SK-N-SH (cell line): ENCODE measurements at regions not wholly inside any gene's neighbourhood (a gene's known extent, or its start where the extent isn't known, plus 50 kb on each side); places are given as distances from the start of the nearest gene placed in this dataset.

Experiments
- FOSL2 ChIP-seq: IDR thresholded peaks from 2 replicates; pipeline ENCODE4 v1.4.0; 2012; ENCODE audit warnings: low read depth, mild to moderate bottlenecking, moderate library complexity, borderline replicate concordance
- JUND ChIP-seq: IDR thresholded peaks from 2 replicates; pipeline ENCODE4 v1.4.0; 2012
- MAX ChIP-seq: IDR thresholded peaks from 2 replicates; pipeline ENCODE4 v1.4.0; 2012; ENCODE audit warnings: low read depth
- POLR2AphosphoS5 ChIP-seq: IDR thresholded peaks from 2 replicates; pipeline ENCODE4 v1.6.1; 2012; ENCODE audit warnings: low read depth, low read length
- RAD21 ChIP-seq: IDR thresholded peaks from 2 replicates; pipeline ENCODE4 v1.6.1; 2012; ENCODE audit warnings: mild to moderate bottlenecking, low read length
- RCOR1 ChIP-seq: fragments of 150-350 bp; IDR thresholded peaks from 2 replicates; pipeline ENCODE4 v1.6.1; 2017; ENCODE audit warnings: antibody characterized with exemption, low read length
- TAF1 ChIP-seq: IDR thresholded peaks from 2 replicates; pipeline ENCODE4 v1.6.1; 2012; ENCODE audit warnings: low read depth, mild to moderate bottlenecking, low read length, moderate library complexity, borderline replicate concordance
- USF2 ChIP-seq: fragments of 150-350 bp; IDR thresholded peaks from 2 replicates; pipeline ENCODE4 v1.6.1; 2017; ENCODE audit warnings: antibody characterized with exemption, low read length, low read depth, borderline replicate concordance
- YY1 ChIP-seq: IDR thresholded peaks from 2 replicates; pipeline ENCODE4 v1.4.0; 2012; ENCODE audit warnings: low read depth, mild to moderate bottlenecking
- TF ChIP-seq, protein P1 (sequence below): fragments of 200-600 bp; sonication (generic); IDR thresholded peaks from 2 replicates; pipeline ENCODE4 v1.6.1; 2017; ENCODE audit warnings: antibody characterized with exemption, mild to moderate bottlenecking, moderate library complexity
- TF ChIP-seq, protein P2 (sequence below): IDR thresholded peaks from 2 replicates; pipeline ENCODE4; 2012
- TF ChIP-seq, protein P3 (sequence below): IDR thresholded peaks from 2 replicates; pipeline ENCODE4 v1.4.0; 2012; ENCODE audit warnings: low read depth, borderline replicate concordance
- TF ChIP-seq, protein P4 (sequence below): IDR thresholded peaks from 2 replicates; pipeline ENCODE4 v1.6.1; 2012; ENCODE audit warnings: mild to moderate bottlenecking, low read depth, low read length, moderate library complexity

DNA sequence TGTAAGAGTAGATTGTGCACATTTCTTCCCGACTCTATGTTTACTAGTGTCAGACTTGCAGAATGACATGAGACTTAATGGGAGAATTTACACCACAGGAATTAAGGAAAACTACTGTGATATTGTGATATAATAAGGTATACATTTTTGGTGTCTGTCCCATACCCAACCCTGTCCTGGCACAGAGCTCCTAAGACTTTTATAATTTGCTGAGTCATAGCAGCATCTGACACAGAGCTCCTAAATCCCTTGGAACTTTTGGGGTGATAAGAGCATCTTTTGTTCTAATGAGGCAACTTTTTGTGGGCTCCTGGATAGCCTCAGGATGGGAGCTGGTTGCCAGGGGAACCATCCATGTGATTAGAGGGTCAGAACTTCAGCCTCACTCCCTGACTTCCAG lies 1607.0 kb downstream of the RPA4 start:
- TF ChIP-seq, protein P1, sequence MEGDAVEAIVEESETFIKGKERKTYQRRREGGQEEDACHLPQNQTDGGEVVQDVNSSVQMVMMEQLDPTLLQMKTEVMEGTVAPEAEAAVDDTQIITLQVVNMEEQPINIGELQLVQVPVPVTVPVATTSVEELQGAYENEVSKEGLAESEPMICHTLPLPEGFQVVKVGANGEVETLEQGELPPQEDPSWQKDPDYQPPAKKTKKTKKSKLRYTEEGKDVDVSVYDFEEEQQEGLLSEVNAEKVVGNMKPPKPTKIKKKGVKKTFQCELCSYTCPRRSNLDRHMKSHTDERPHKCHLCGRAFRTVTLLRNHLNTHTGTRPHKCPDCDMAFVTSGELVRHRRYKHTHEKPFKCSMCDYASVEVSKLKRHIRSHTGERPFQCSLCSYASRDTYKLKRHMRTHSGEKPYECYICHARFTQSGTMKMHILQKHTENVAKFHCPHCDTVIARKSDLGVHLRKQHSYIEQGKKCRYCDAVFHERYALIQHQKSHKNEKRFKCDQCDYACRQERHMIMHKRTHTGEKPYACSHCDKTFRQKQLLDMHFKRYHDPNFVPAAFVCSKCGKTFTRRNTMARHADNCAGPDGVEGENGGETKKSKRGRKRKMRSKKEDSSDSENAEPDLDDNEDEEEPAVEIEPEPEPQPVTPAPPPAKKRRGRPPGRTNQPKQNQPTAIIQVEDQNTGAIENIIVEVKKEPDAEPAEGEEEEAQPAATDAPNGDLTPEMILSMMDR, result no peak
- TF ChIP-seq YY1 (no peak), USF2 (no peak), POLR2AphosphoS5 (no peak), RAD21 (no peak), TAF1 (no peak), JUND (no peak), FOSL2 (no peak), MAX (no peak), RCOR1 (no peak)
- TF ChIP-seq, protein P2, sequence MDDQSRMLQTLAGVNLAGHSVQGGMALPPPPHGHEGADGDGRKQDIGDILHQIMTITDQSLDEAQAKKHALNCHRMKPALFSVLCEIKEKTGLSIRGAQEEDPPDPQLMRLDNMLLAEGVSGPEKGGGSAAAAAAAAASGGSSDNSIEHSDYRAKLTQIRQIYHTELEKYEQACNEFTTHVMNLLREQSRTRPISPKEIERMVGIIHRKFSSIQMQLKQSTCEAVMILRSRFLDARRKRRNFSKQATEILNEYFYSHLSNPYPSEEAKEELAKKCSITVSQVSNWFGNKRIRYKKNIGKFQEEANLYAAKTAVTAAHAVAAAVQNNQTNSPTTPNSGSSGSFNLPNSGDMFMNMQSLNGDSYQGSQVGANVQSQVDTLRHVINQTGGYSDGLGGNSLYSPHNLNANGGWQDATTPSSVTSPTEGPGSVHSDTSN, result no peak
- TF ChIP-seq, protein P3, sequence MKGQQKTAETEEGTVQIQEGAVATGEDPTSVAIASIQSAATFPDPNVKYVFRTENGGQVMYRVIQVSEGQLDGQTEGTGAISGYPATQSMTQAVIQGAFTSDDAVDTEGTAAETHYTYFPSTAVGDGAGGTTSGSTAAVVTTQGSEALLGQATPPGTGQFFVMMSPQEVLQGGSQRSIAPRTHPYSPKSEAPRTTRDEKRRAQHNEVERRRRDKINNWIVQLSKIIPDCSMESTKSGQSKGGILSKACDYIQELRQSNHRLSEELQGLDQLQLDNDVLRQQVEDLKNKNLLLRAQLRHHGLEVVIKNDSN, result no peak
- TF ChIP-seq, protein P4, sequence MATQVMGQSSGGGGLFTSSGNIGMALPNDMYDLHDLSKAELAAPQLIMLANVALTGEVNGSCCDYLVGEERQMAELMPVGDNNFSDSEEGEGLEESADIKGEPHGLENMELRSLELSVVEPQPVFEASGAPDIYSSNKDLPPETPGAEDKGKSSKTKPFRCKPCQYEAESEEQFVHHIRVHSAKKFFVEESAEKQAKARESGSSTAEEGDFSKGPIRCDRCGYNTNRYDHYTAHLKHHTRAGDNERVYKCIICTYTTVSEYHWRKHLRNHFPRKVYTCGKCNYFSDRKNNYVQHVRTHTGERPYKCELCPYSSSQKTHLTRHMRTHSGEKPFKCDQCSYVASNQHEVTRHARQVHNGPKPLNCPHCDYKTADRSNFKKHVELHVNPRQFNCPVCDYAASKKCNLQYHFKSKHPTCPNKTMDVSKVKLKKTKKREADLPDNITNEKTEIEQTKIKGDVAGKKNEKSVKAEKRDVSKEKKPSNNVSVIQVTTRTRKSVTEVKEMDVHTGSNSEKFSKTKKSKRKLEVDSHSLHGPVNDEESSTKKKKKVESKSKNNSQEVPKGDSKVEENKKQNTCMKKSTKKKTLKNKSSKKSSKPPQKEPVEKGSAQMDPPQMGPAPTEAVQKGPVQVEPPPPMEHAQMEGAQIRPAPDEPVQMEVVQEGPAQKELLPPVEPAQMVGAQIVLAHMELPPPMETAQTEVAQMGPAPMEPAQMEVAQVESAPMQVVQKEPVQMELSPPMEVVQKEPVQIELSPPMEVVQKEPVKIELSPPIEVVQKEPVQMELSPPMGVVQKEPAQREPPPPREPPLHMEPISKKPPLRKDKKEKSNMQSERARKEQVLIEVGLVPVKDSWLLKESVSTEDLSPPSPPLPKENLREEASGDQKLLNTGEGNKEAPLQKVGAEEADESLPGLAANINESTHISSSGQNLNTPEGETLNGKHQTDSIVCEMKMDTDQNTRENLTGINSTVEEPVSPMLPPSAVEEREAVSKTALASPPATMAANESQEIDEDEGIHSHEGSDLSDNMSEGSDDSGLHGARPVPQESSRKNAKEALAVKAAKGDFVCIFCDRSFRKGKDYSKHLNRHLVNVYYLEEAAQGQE, result no peak
